Kidney (tissue), 13 donors: ENCODE measurements at regions not wholly inside any gene's neighbourhood (a gene's known extent, or its start where the extent isn't known, plus 50 kb on each side); places are given as distances from the start of the nearest gene placed in this dataset.

Experiments
- DNase-seq, 5 donors: peaks; one replicate each; pipeline ENCODE4 v3.0.0-alpha.2; 2013 to 2020
- FAIRE-seq: peaks from 2 replicates; lab custom pipeline; 2012; peaks lifted over from hg19 to GRCh38; lab: Jason Lieb, UNC
- H3K27ac ChIP-seq, 2 donors: one replicate each; pipeline ENCODE4 v1.7.0; 2013; ENCODE audit warnings: low read depth in 2 of 2, low read length in 2 of 2, inconsistent platforms in 1 of 2
- H3K27me3 ChIP-seq: one replicate; pipeline ENCODE4 v1.7.1; 2013; ENCODE audit warnings: low read length, inconsistent platforms; ENCODE audit not compliant: control insufficient read depth, insufficient read depth
- H3K36me3 ChIP-seq, 3 donors: one replicate each; pipeline versions ENCODE4 v1.7.0 to v1.7.1; 2013; ENCODE audit warnings: low read length in 3 of 3, control low read depth in 1 of 3, inconsistent platforms in 1 of 3; ENCODE audit not compliant: insufficient read depth in 3 of 3, control insufficient read depth in 2 of 3
- H3K4me1 ChIP-seq, 3 donors: one replicate each; pipeline versions ENCODE4 v1.7.0 to v1.7.1; 2013; ENCODE audit warnings: low read length in 3 of 3, inconsistent platforms in 1 of 3, low read depth in 1 of 3; ENCODE audit not compliant: control insufficient read depth in 2 of 3, insufficient read depth in 2 of 3
- H3K4me3 ChIP-seq, 3 donors: one replicate each; pipeline versions ENCODE4 v1.7.0 to v1.8.1; 2013; ENCODE audit warnings: low read length in 3 of 3, control low read depth in 1 of 3, inconsistent platforms in 1 of 3
- H3K9ac ChIP-seq, 3 donors: one replicate each; pipeline versions ENCODE4 v1.7.0 to v1.7.1; 2013; ENCODE audit warnings: low read length in 3 of 3, control low read depth in 1 of 3, inconsistent platforms in 1 of 3
- H3K9me3 ChIP-seq, 3 donors: one replicate each; pipeline versions ENCODE4 v1.7.0 to v1.7.1; 2013; ENCODE audit warnings: low read length in 3 of 3, control low read depth in 1 of 3, inconsistent platforms in 1 of 3; ENCODE audit not compliant: control insufficient read depth in 2 of 3, insufficient read depth in 1 of 3
- intact Hi-C: fragments of 100-400 bp; cut with DNase I; formaldehyde crosslinking; loops from one replicate; pipeline ENCODE4 v1.11.1; 2022
- TF ChIP-seq, protein P1 (sequence below): IDR thresholded peaks from 3 replicates; pipeline ENCODE4 v1.5.1; 2012; ENCODE audit warnings: mild to moderate bottlenecking, moderate library complexity, borderline replicate concordance; ENCODE audit not compliant: insufficient read depth; ENCODE audit errors: extremely low read depth
- donor health status: control.
- donor health status: control.
- donor health status: control.
- donor health status: control.
- donor health status: control.
- donor health status: DM: yes; HTN: yes; CAD: no.
- donor health status: Normal renal cell carcinoma (clear cell type).

DNA sequence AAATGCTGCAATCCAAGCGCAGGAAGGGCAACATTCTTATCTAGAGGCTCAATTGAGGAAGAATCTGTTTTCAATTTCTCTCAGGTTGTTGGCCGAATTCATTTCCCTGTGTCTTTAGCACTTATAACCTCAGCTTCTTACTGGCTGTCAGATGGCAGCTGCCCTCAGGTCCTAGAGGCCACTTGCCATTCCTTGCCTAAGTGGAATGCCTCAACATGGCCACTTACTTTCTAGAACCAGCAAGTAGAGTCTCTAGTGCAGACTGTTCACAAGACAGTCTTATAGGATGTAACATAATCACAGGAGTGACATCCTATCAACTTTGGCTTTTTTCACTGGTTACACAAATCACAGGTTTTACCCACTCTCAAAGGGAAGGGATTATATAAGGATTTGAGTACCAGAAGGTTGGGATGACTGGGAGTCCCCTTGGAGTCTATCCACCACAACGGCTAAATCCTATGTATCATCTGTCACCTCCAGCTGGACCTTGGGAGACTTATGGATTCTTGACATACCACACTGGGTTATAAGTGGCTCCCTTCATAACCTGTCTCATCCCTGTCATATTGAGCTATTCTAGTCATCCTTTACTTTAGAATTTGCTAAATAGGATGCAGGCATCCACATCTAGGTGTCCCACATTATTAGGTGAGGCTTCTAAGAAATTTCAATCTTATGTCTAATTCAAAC is 297.9 kb upstream of the CTSO start:
- DNase-seq = no peak
- Histone ChIP-seq H3K27ac (no peak overlapping the region), H3K9me3 (no peaks in the 10 kb centered on the region), H3K27me3 (no peaks in the 10 kb centered on the region), H3K9ac (no peak overlapping the region), H3K4me3 (no peak overlapping the region), H3K4me1 (no peaks in the 10 kb centered on the region), H3K36me3 (no peaks in the 10 kb centered on the region)
- intact Hi-C loops = no loop called here
- TF ChIP-seq, protein P1, sequence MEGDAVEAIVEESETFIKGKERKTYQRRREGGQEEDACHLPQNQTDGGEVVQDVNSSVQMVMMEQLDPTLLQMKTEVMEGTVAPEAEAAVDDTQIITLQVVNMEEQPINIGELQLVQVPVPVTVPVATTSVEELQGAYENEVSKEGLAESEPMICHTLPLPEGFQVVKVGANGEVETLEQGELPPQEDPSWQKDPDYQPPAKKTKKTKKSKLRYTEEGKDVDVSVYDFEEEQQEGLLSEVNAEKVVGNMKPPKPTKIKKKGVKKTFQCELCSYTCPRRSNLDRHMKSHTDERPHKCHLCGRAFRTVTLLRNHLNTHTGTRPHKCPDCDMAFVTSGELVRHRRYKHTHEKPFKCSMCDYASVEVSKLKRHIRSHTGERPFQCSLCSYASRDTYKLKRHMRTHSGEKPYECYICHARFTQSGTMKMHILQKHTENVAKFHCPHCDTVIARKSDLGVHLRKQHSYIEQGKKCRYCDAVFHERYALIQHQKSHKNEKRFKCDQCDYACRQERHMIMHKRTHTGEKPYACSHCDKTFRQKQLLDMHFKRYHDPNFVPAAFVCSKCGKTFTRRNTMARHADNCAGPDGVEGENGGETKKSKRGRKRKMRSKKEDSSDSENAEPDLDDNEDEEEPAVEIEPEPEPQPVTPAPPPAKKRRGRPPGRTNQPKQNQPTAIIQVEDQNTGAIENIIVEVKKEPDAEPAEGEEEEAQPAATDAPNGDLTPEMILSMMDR = no peak
- no peak for FAIRE-seq

DNA sequence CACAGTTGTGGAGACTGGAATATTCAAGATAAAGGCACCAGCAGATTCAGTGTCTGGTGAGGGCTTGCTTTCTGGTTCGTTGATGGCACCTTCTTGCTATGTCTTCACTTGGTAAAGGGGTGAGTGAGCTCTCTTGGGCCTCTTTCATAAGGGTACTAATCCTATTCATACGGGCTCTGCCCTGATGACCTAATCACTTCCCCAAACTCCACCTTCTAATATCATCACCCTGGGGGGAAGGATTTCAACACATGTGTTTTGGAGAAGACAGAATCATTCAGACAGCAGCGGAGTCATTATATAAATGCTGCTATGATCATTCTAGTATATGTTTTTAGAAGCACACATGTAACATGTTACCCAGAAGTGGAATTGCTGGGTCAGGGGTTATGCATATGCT is 295.3 kb upstream of the CTSO start:
- intact Hi-C loops = no loop called here
- FAIRE-seq (no peak), DNase-seq (no peak)
- H3K4me1 ChIP-seq = no peaks in the 10 kb centered on the region
- H3K27me3 ChIP-seq = no peaks in the 10 kb centered on the region
- no peak overlapping the region for H3K27ac ChIP-seq
- no peak overlapping the region for H3K4me3 ChIP-seq
- TF ChIP-seq, protein P1 = no peak
- H3K36me3 ChIP-seq = no peaks in the 10 kb centered on the region
- no peak overlapping the region for H3K9ac ChIP-seq
- H3K9me3 ChIP-seq = no peaks in the 10 kb centered on the region

DNA sequence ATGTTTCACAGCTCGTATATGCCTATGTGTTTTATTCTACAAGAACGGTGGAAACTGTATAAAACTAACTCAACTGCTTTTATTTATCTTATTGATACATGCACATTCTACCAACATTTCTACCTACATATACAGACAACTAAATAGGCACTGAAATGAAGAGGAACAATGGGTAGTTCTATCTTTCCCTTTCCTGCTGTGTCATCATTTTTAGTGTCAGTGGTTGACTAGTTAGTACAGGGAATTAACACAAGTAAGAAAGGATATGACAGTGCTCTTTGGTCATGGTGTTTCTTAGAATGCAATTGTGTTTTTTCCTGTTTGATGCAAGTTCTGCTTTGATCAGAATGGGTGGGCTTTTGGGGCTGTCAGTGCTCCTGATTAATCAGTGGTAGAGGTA is 293.8 kb upstream of the CTSO start:
- TF ChIP-seq, protein P1 = no peak
- H3K27me3 ChIP-seq = no peaks in the 10 kb centered on the region
- no peak for DNase-seq
- no peak overlapping the region for H3K27ac ChIP-seq
- no peaks in the 10 kb centered on the region for H3K36me3 ChIP-seq
- H3K9ac ChIP-seq = no peak overlapping the region
- FAIRE-seq = no peak
- intact Hi-C loops = no loop called here
- no peaks in the 10 kb centered on the region for H3K4me1 ChIP-seq
- H3K9me3 ChIP-seq = no peaks in the 10 kb centered on the region
- H3K4me3 ChIP-seq = no peak overlapping the region

DNA sequence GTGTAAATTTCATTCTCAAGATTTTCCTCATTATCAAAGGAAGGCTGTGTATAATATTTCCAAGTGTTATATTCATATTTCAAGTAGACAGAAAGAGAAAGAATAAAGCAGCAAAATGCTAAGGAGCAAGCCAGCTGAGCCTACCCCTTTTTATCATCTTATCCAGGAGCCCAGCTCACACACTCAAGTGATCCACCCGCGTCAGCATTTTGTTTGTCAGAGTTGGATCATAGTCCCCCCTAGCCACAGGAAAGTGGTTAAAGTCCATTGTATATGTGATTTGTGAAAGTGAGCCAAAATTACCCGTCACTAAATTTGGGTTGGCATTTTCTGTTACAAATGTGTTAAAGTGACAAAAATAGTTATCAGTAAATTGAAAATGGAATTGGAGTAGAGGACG is 289.3 kb upstream of the CTSO start:
- Histone ChIP-seq H3K36me3 (no peaks in the 10 kb centered on the region), H3K27ac (no peak overlapping the region), H3K4me1 (no peaks in the 10 kb centered on the region), H3K9me3 (no peaks in the 10 kb centered on the region), H3K27me3 (no peaks in the 10 kb centered on the region), H3K9ac (no peak overlapping the region), H3K4me3 (no peak overlapping the region)
- TF ChIP-seq, protein P1 = no peak
- intact Hi-C loops = no loop called here
- DNase-seq (no peak), FAIRE-seq (no peak)
